Peyer's patch (tissue), 4 donors: ENCODE measurements at regions not wholly inside any gene's neighbourhood (a gene's known extent, or its start where the extent isn't known, plus 50 kb on each side); places are given as distances from the start of the nearest gene placed in this dataset.

Source experiments
- POLR2A ChIP-seq, 2 donors: fragments of 450-650 bp; IDR thresholded peaks; one replicate each; pipeline ENCODE4 v1.5.1; 2017; ENCODE audit warnings: antibody characterized with exemption in 2 of 2, mild to moderate bottlenecking in 2 of 2, moderate library complexity in 2 of 2
- TF ChIP-seq, protein P1 (sequence below), 6 experiments: fragments of 450-650 bp in 4 of 6; fragments of 200-600 bp in 2 of 6; sonication (generic) in 1 of 6; IDR thresholded peaks; one replicate each; pipeline ENCODE4 v1.5.1; 2017 to 2019; ENCODE audit warnings: antibody characterized with exemption in 6 of 6, mild to moderate bottlenecking in 3 of 6, moderate library complexity in 1 of 6

DNA sequence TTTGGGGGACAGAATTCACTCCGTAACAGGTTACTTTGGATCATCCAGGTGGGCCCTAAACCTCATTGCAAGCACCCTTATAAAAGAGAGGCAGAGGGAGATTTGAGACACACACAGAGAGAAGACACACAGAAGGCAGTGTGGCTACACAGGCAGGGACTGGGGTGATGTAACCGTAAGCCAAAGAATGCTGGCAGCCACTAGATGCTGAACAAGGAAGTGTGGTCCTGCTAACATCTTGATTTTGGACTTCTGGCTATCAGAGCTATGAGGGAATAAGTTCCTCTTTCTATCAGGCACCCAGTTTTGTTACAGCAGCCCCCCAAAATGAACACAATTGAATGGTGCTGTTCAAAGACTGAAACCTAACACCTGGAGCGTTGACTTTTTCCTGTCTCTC, 191.3 kb upstream of the MYLIP start:
- TF ChIP-seq, protein P1, sequence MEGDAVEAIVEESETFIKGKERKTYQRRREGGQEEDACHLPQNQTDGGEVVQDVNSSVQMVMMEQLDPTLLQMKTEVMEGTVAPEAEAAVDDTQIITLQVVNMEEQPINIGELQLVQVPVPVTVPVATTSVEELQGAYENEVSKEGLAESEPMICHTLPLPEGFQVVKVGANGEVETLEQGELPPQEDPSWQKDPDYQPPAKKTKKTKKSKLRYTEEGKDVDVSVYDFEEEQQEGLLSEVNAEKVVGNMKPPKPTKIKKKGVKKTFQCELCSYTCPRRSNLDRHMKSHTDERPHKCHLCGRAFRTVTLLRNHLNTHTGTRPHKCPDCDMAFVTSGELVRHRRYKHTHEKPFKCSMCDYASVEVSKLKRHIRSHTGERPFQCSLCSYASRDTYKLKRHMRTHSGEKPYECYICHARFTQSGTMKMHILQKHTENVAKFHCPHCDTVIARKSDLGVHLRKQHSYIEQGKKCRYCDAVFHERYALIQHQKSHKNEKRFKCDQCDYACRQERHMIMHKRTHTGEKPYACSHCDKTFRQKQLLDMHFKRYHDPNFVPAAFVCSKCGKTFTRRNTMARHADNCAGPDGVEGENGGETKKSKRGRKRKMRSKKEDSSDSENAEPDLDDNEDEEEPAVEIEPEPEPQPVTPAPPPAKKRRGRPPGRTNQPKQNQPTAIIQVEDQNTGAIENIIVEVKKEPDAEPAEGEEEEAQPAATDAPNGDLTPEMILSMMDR (IDR thresholded peaks at IDR 0.05), result no peak
- no peak for TF ChIP-seq POLR2A (IDR thresholded peaks at IDR 0.05)
